Prostate gland (tissue), 2 donors: ENCODE measurements at regions not wholly inside any gene's neighbourhood (a gene's known extent, or its start where the extent isn't known, plus 50 kb on each side); places are given as distances from the start of the nearest gene placed in this dataset.

Source experiments
- POLR2A ChIP-seq: fragments of 450-650 bp; IDR thresholded peaks from one replicate; pipeline ENCODE4 v1.6.1; 2016; ENCODE audit warnings: antibody characterized with exemption, mild to moderate bottlenecking
- POLR2AphosphoS5 ChIP-seq: sonication (generic); formaldehyde crosslinking; IDR thresholded peaks from one replicate; pipeline ENCODE4 v1.6.1; 2017; ENCODE audit warnings: antibody characterized with exemption
- TF ChIP-seq, protein P1 (sequence below), 4 experiments: fragments of 200-600 bp in 2 of 4; fragments of 450-650 bp in 2 of 4; sonication (generic) in 2 of 4; IDR thresholded peaks; 1 replicate in 3 of 4; 2 replicates in 1 of 4; pipeline ENCODE4 v1.5.1; 2016 to 2019; ENCODE audit warnings: antibody characterized with exemption in 4 of 4, mild to moderate bottlenecking in 2 of 4, moderate library complexity in 2 of 4

DNA sequence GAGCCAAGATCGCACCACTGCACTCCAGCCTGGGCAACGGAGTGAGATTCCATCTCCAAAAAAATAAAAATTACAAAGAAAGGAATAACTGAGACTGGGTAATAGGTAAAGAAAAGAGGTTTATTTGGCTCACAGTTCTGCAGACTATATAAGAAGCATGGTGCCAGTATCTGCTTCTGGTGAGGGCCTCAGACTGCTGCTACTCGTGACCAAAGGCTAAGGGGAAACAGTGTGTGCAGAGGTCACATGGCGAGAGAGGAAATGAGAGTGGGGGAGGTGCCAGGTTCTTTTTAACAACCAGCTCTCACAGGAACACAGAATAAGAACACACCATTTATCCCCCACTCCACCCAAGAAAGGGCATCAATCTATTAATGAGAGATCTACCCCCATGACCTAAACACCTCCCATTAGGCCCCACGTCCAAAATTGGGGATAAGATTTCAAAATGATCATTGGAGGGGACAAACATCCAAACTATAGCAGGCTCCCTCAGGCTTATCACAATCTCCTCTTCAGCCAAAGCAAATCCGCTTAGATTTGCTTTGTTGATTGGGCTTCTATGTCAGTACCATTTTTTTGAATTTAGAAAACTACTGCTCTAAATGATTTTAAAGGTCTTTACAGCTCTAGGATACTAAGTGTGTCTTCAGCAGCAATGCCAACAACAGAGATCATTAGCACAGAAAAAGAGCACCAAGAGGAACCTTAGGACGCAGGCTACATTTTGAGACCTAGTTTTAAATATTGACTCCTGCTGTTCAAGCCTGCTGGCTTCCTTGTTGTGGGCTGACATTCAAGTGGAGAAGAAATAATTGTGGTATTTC, 84.2 kb upstream of the TBL1XR1 start:
- TF ChIP-seq, protein P1, sequence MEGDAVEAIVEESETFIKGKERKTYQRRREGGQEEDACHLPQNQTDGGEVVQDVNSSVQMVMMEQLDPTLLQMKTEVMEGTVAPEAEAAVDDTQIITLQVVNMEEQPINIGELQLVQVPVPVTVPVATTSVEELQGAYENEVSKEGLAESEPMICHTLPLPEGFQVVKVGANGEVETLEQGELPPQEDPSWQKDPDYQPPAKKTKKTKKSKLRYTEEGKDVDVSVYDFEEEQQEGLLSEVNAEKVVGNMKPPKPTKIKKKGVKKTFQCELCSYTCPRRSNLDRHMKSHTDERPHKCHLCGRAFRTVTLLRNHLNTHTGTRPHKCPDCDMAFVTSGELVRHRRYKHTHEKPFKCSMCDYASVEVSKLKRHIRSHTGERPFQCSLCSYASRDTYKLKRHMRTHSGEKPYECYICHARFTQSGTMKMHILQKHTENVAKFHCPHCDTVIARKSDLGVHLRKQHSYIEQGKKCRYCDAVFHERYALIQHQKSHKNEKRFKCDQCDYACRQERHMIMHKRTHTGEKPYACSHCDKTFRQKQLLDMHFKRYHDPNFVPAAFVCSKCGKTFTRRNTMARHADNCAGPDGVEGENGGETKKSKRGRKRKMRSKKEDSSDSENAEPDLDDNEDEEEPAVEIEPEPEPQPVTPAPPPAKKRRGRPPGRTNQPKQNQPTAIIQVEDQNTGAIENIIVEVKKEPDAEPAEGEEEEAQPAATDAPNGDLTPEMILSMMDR (IDR thresholded peaks at IDR 0.05): no peak
- no peak for TF ChIP-seq POLR2A
- TF ChIP-seq POLR2AphosphoS5: no peak
